K562 (cell line): ENCODE measurements at regions not wholly inside any gene's neighbourhood (a gene's known extent, or its start where the extent isn't known, plus 50 kb on each side); places are given as distances from the start of the nearest gene placed in this dataset.

Experiments
- ATAC-seq: fragments of 200-7000 bp; cut with Tn5 transposase; 3 replicates; pipeline ENCODE4 v1.9.1; 2020; ENCODE audit warnings: moderate library complexity
- BruUV-seq: library from RNA; stranded (reverse); fragments of 400-500 nt; replicated peaks from 2 replicates; lab custom pipeline; 2021; lab: Mats Ljungman, UMichigan
- CTCF ChIA-PET: fragments of 300-600 bp; formaldehyde crosslinking; extraction: SDS; loops from one replicate; lab custom pipeline; 2021; ENCODE audit warnings: low intra/inter-chr PET ratio; lab: Yijun Ruan, JAX
- POLR2A ChIA-PET: fragments of 300-600, 350-650 bp; sonication (Branson Sonifier 250); formaldehyde crosslinking; extraction: SDS; loops from one replicate; lab custom pipeline; 2021; ENCODE audit warnings: antibody characterized with exemption, inconsistent platforms; lab: Yijun Ruan, JAX
- DNase-seq, 4 experiments: peaks; one replicate each; pipeline versions ENCODE4 v3.0.0 to v3.0.0-alpha.2; 2011 to 2018; ENCODE audit warnings: low spot score in 3 of 4, mixed read lengths in 3 of 4; ENCODE audit errors: extremely low read depth in 1 of 4
- FAIRE-seq: peaks from 2 replicates; lab custom pipeline; 2011; peaks lifted over from hg19 to GRCh38; lab: Jason Lieb, UNC
- H2AFZ ChIP-seq: 2 replicates; pipeline ENCODE4 v1.6.0; 2011; ENCODE audit warnings: low read depth, low read length, control low read depth, inconsistent platforms
- H3K27ac ChIP-seq: fragments of 200-600 bp; 3 replicates; pipeline ENCODE4 v1.8.0; 2011; ENCODE audit warnings: low read depth, mild to moderate bottlenecking, control low read depth, inconsistent platforms, low read length, moderate library complexity, mixed read lengths; ENCODE audit errors: extremely low read depth
- H3K27me3 ChIP-seq, 2 experiments: fragments of 300-600 bp in 1 of 2; 2 replicates in 1 of 2; 3 replicates in 1 of 2; pipeline versions ENCODE4 v1.6.0 to v1.8.0; 2011; ENCODE audit warnings: inconsistent platforms in 2 of 2, low read length in 2 of 2, mild to moderate bottlenecking in 1 of 2, mixed read lengths in 1 of 2, moderate library complexity in 1 of 2; ENCODE audit not compliant: control insufficient read depth in 2 of 2, insufficient read depth in 2 of 2
- H3K36me3 ChIP-seq: fragments of 300-600 bp; 3 replicates; pipeline ENCODE4 v1.8.0; 2011; ENCODE audit warnings: mild to moderate bottlenecking, low read length, inconsistent platforms; ENCODE audit not compliant: control insufficient read depth, insufficient read depth
- H3K4me1 ChIP-seq, 2 experiments: fragments of 200-600 bp in 1 of 2; replicated peaks in 1 of 2; 2 replicates in 1 of 2; 3 replicates in 1 of 2; pipeline versions ENCODE4 v1.5.1 to v1.8.0; 2011; ENCODE audit warnings: inconsistent platforms in 2 of 2, low read length in 2 of 2, mild to moderate bottlenecking in 1 of 2, mixed read lengths in 1 of 2, moderate library complexity in 1 of 2; ENCODE audit not compliant: control insufficient read depth in 2 of 2, insufficient read depth in 2 of 2
- H3K4me2 ChIP-seq: 2 replicates; pipeline ENCODE4 v1.6.1; 2011; ENCODE audit warnings: low read length, control low read depth, inconsistent platforms, mixed read lengths; ENCODE audit not compliant: insufficient read depth
- H3K4me3 ChIP-seq: fragments of 200-600 bp; sonication (generic), shearing (Covaris generic); 2 replicates; pipeline ENCODE4 v1.5.1; 2016; ENCODE audit warnings: control low read depth, inconsistent platforms
- H3K79me2 ChIP-seq: fragments of 200-600 bp; 3 replicates; pipeline ENCODE4 v1.8.0; 2011; ENCODE audit warnings: low read length, inconsistent platforms; ENCODE audit not compliant: control insufficient read depth, insufficient read depth
- H3K9ac ChIP-seq, 2 experiments: 2 replicates each; pipeline versions ENCODE4 v1.6.0 to v1.6.1; 2011; ENCODE audit warnings: low read depth in 2 of 2, low read length in 2 of 2, control low read depth in 1 of 2, inconsistent platforms in 1 of 2, mild to moderate bottlenecking in 1 of 2, mixed read lengths in 1 of 2; ENCODE audit not compliant: insufficient read depth in 1 of 2
- H3K9me1 ChIP-seq: one replicate; pipeline ENCODE4 v1.6.0; 2011; ENCODE audit warnings: inconsistent platforms, mild to moderate bottlenecking, low read length, moderate library complexity; ENCODE audit not compliant: control insufficient read depth, insufficient read depth
- H3K9me3 ChIP-seq: replicated peaks from 2 replicates; pipeline ENCODE4 v1.5.1; 2011; ENCODE audit warnings: low read depth, low read length, inconsistent platforms; ENCODE audit not compliant: control insufficient read depth, insufficient read depth
- H4K20me1 ChIP-seq: replicated peaks from 2 replicates; pipeline ENCODE4 v1.6.1; 2011; ENCODE audit warnings: low read length, inconsistent platforms, mixed read lengths; ENCODE audit not compliant: control insufficient read depth, insufficient read depth
- ARID1B ChIP-seq: fragments of 450-650 bp; IDR thresholded peaks from 2 replicates; pipeline ENCODE4 v1.6.1; 2016; ENCODE audit warnings: antibody characterized with exemption, mild to moderate bottlenecking, inconsistent platforms
- BACH1 ChIP-seq: fragments of 200-800 bp; sonication (Bioruptor generic); IDR thresholded peaks from 2 replicates; pipeline ENCODE4 v1.6.1; 2016; ENCODE audit warnings: missing genetic modification characterization, missing compliant biosample characterization
- CCNT2 ChIP-seq: IDR thresholded peaks from 2 replicates; pipeline ENCODE4 v1.6.1; 2011; ENCODE audit warnings: borderline replicate concordance, low read depth, mild to moderate bottlenecking, moderate library complexity, mixed read lengths, low read length; ENCODE audit not compliant: insufficient read length; ENCODE audit errors: extremely low read depth
- CEBPZ ChIP-seq: fragments of 150-350 bp; IDR thresholded peaks from 2 replicates; pipeline ENCODE4 v1.6.1; 2014; ENCODE audit warnings: low read depth, mild to moderate bottlenecking, low read length, borderline replicate concordance
- CHAMP1 ChIP-seq: fragments of 450-650 bp; IDR thresholded peaks from 2 replicates; pipeline ENCODE4 v1.6.1; 2016; ENCODE audit warnings: mild to moderate bottlenecking
- HDAC2 ChIP-seq: fragments of 450-650 bp; IDR thresholded peaks from 2 replicates; pipeline ENCODE4 v1.6.1; 2016; ENCODE audit warnings: mild to moderate bottlenecking
- HDAC3 ChIP-seq: fragments of 450-650 bp; IDR thresholded peaks from 2 replicates; pipeline ENCODE4 v1.6.1; 2018; ENCODE audit warnings: borderline replicate concordance, mild to moderate bottlenecking, moderate library complexity; ENCODE audit not compliant: partially characterized antibody
- ILF3 ChIP-seq: fragments of 450-650 bp; IDR thresholded peaks from 2 replicates; pipeline ENCODE4 v1.6.1; 2018; ENCODE audit warnings: antibody characterized with exemption, mild to moderate bottlenecking, moderate library complexity, borderline replicate concordance
- KHSRP ChIP-seq: fragments of 450-650 bp; IDR thresholded peaks from 2 replicates; pipeline ENCODE4 v1.6.1; 2017
- MIER1 ChIP-seq: fragments of 450-650 bp; IDR thresholded peaks from 2 replicates; pipeline ENCODE4 v1.6.1; 2016; ENCODE audit warnings: antibody characterized with exemption, mild to moderate bottlenecking, low read depth
- NFE2 ChIP-seq: IDR thresholded peaks from 2 replicates; pipeline ENCODE4 v1.6.1; 2014; ENCODE audit warnings: antibody characterized with exemption, low read depth
- NR2C2 ChIP-seq, 2 experiments: fragments of 200-800 bp in 1 of 2; sonication (Bioruptor generic) in 1 of 2; sonication (generic) in 1 of 2; formaldehyde crosslinking in 1 of 2; IDR thresholded peaks; 2 replicates each; pipeline versions ENCODE4 v1.6.1 to v1.8.0; 2016 to 2022; ENCODE audit warnings: mild to moderate bottlenecking in 1 of 2, missing compliant biosample characterization in 1 of 2, missing genetic modification characterization in 1 of 2, missing genetic modification reagents in 1 of 2
- PYGO2 ChIP-seq: fragments of 450-650 bp; IDR thresholded peaks from 2 replicates; pipeline ENCODE4 v1.6.1; 2016; ENCODE audit warnings: mild to moderate bottlenecking, missing genetic modification characterization, moderate library complexity, missing compliant biosample characterization
- STAT5B ChIP-seq: fragments of 250-450 bp; sonication (Bioruptor Pico); IDR thresholded peaks from 2 replicates; pipeline ENCODE4 v1.8.0; 2021; ENCODE audit warnings: mild to moderate bottlenecking, inconsistent platforms
- TCF15 ChIP-seq: fragments of 250-450 bp; sonication (Bioruptor Pico); IDR thresholded peaks from 2 replicates; pipeline ENCODE4 v1.8.0; 2022; ENCODE audit warnings: moderate library complexity, mild to moderate bottlenecking, inconsistent platforms
- ZNF174 ChIP-seq: fragments of 250-450 bp; sonication (Bioruptor Pico); IDR thresholded peaks from 2 replicates; pipeline ENCODE4 v1.4.0; 2020; ENCODE audit warnings: mild to moderate bottlenecking
- WGBS: fragments of 100-300 bp; shearing (Covaris generic); methylation state at CpG from one replicate; pipeline ENCODE4 v1.1.6; 2016; ENCODE audit warnings: low coverage, mixed read lengths; ENCODE audit not compliant: insufficient coverage; ENCODE audit errors: missing lambda C conversion rate; 5-methylcytosine and 5-hydroxymethylcytosine counted together
- in situ Hi-C: fragments of 300-500 bp; cut with MboI; formaldehyde crosslinking; loops from 4 replicates; pipeline ENCODE4 v1.15.0; 2018; ENCODE audit warnings: inconsistent platforms, mixed read lengths
- intact Hi-C: fragments of 100-400 bp; cut with micrococcal nuclease; formaldehyde crosslinking; loops from 2 replicates; pipeline ENCODE4 v1.14.2; 2022

- ChIA-PET CTCF (no interaction called here), POLR2A (no interaction called here)
- Histone ChIP-seq H3K9ac (no peak overlapping the region), H3K9me3 (no peaks in the 10 kb centered on the region), H4K20me1 (no peaks in the 10 kb centered on the region), H2AFZ (no peak overlapping the region), H3K27ac (no peak overlapping the region), H3K4me2 (no peak overlapping the region)
- no peak for FAIRE-seq
- BruUV-seq = no TSS peak
- 4% methylated on average over 2 of the region's 2 CpGs for WGBS
- no peak for TF ChIP-seq CEBPZ
- TF ChIP-seq HDAC3 = no peak
- TF ChIP-seq NR2C2 (CRISPR knock-in tag; IDR thresholded peaks at IDR 0.05) = no peak
- no peak for TF ChIP-seq NR2C2 (tag; IDR thresholded peaks at IDR 0.05)
- TF ChIP-seq CHAMP1 = no peak
- no peak for TF ChIP-seq STAT5B (CRISPR knock-in tag)
- no peak for TF ChIP-seq KHSRP
- no peak for TF ChIP-seq CCNT2
- no peak for TF ChIP-seq ILF3
- no peak for TF ChIP-seq ZNF174
- no peak for TF ChIP-seq PYGO2
- TF ChIP-seq MIER1 = no peak
- no peak for TF ChIP-seq HDAC2
- no peak for TF ChIP-seq BACH1 (tag)
- TF ChIP-seq TCF15 (CRISPR knock-in tag) = no peak
- TF ChIP-seq NFE2 = no peak
- no peak for TF ChIP-seq ARID1B
- TF ChIP-seq, all 486 proteins: peak for 0
- DNase-seq (no peak), ATAC-seq (no peak)
- no peaks in the 10 kb centered on the region for H3K27me3 ChIP-seq
- in situ Hi-C loops = no loop called here
- no peaks in the 10 kb centered on the region for H3K9me1 ChIP-seq
- no peaks in the 10 kb centered on the region for H3K36me3 ChIP-seq
- intact Hi-C loops = no loop called here
- no peak overlapping the region for H3K4me3 ChIP-seq
- no peaks in the 10 kb centered on the region for H3K4me1 ChIP-seq
- H3K79me2 ChIP-seq = no peaks in the 10 kb centered on the region
These were observed 58.3 kb downstream of the TENT5A start for GRCh38 chr6:81694207-81694606.
